Colonic mucosa (tissue), 4 donors: ENCODE measurements at regions not wholly inside any gene's neighbourhood (a gene's known extent, or its start where the extent isn't known, plus 50 kb on each side); places are given as distances from the start of the nearest gene placed in this dataset.

Experiments
- DNase-seq: peaks from one replicate; pipeline ENCODE4 v3.0.0-alpha.2; 2020
- H3K27ac ChIP-seq: fragments of 200-600 bp; one replicate; pipeline ENCODE4 v1.8.0; 2021
- H3K27me3 ChIP-seq: fragments of 200-600 bp; one replicate; pipeline ENCODE4 v1.8.0; 2021
- H3K36me3 ChIP-seq: fragments of 200-600 bp; one replicate; pipeline ENCODE4 v1.8.0; 2021
- H3K4me1 ChIP-seq: fragments of 200-600 bp; one replicate; pipeline ENCODE4 v1.8.0; 2021; ENCODE audit warnings: mild to moderate bottlenecking
- H3K4me3 ChIP-seq: fragments of 200-600 bp; one replicate; pipeline ENCODE4 v1.8.0; 2021
- H3K9ac ChIP-seq, 2 donors: one replicate each; pipeline ENCODE4 v1.7.0; 2013; ENCODE audit warnings: control low read depth in 2 of 2, low read depth in 2 of 2, low read length in 2 of 2
- H3K9me3 ChIP-seq: fragments of 200-600 bp; one replicate; pipeline ENCODE4 v1.8.0; 2021
- intact Hi-C: fragments of 100-400 bp; cut with DNase I; formaldehyde crosslinking; loops from one replicate; pipeline ENCODE4 v1.14.1; 2022
- TF ChIP-seq, protein P1 (sequence below): fragments of 200-600 bp; IDR thresholded peaks from one replicate; pipeline ENCODE4 v1.8.0; 2022; ENCODE audit warnings: antibody characterized with exemption, mild to moderate bottlenecking
- donor health status: healthy.
- donor health status: DM: no; HTN: no; CAD: no.
- donor health status: DM: no; HTN: no; CAD: no.

DNA sequence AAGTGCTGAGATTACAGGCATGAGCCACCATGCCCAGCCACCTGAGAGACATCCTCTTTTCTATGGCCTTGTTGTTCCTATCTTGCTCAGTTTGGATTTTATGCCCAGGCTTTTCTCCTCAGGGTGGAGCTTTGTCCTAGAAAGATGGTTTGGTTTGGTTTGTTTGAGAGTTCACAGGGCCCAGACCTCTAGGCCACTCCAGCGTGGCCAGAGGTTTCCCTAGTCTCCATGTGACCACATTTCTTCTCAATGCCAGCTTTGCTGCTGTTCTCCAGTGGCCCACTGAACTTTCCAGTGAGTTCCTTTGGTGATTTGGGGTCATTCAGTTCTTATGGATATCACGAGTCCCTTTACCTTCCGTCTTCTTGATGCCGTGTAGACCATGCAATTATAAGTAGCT is 92.6 kb upstream of the SERBP1 start:
- DNase-seq, result no peak
- H3K27me3 ChIP-seq, result no peaks in the 10 kb centered on the region
- no peaks in the 10 kb centered on the region for H3K36me3 ChIP-seq
- H3K27ac ChIP-seq, result no peak overlapping the region
- H3K9me3 ChIP-seq, result no peaks in the 10 kb centered on the region
- H3K4me1 ChIP-seq, result no peaks in the 10 kb centered on the region
- H3K4me3 ChIP-seq, result no peak overlapping the region
- TF ChIP-seq, protein P1, sequence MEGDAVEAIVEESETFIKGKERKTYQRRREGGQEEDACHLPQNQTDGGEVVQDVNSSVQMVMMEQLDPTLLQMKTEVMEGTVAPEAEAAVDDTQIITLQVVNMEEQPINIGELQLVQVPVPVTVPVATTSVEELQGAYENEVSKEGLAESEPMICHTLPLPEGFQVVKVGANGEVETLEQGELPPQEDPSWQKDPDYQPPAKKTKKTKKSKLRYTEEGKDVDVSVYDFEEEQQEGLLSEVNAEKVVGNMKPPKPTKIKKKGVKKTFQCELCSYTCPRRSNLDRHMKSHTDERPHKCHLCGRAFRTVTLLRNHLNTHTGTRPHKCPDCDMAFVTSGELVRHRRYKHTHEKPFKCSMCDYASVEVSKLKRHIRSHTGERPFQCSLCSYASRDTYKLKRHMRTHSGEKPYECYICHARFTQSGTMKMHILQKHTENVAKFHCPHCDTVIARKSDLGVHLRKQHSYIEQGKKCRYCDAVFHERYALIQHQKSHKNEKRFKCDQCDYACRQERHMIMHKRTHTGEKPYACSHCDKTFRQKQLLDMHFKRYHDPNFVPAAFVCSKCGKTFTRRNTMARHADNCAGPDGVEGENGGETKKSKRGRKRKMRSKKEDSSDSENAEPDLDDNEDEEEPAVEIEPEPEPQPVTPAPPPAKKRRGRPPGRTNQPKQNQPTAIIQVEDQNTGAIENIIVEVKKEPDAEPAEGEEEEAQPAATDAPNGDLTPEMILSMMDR, result no peak
- intact Hi-C loops, result no loop called here
- H3K9ac ChIP-seq, result no peak overlapping the region

DNA sequence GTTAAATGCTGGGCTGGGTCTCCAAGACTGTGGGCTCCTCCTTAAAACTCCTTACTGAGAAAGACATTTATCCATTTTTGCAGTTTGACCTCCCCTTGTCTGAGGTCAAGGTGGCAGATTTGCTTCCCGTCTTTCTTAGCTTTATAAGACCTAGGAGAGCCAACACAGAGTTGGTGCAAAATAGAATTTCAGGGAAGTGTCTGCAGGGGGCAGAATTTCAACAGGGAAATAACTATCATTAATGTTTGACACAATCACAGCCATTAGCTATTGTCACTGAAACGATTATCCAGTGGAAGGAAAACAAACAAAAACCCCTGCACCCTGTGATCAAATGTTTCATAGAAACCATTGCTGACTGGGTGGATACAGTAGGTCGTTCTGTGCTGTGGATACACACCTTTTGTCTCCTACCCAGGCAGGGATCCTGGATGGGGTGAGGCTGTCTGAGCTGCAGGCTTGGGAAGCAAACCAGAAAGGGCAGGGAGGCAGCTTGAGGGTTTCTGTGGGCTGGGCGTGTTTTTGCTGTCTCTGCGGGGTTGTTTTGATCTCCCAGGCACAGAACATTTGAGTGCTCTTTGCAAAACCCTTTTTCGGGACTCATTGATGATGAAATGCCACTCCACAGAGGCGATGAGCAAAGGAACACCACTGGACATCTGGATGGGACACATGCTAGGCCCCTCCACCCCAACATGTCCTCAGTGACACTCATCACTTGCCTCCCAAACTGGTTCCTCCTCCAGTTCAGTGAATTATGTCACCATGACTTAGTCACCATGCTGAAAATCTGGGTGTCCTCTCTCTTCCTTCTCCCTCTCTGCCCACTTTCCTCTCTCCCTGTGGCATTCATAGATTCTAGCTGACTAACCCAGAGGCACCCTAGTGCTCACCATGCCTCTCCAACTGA is 94.2 kb upstream of the SERBP1 start:
- no peaks in the 10 kb centered on the region for H3K27me3 ChIP-seq
- TF ChIP-seq, protein P1, result no peak
- H3K36me3 ChIP-seq, result no peaks in the 10 kb centered on the region
- no peak overlapping the region for H3K27ac ChIP-seq
- no peak overlapping the region for H3K4me3 ChIP-seq
- H3K9me3 ChIP-seq, result no peaks in the 10 kb centered on the region
- intact Hi-C loops, result no loop called here
- DNase-seq, result no peak
- H3K4me1 ChIP-seq, result no peaks in the 10 kb centered on the region
- H3K9ac ChIP-seq, result no peak overlapping the region

DNA sequence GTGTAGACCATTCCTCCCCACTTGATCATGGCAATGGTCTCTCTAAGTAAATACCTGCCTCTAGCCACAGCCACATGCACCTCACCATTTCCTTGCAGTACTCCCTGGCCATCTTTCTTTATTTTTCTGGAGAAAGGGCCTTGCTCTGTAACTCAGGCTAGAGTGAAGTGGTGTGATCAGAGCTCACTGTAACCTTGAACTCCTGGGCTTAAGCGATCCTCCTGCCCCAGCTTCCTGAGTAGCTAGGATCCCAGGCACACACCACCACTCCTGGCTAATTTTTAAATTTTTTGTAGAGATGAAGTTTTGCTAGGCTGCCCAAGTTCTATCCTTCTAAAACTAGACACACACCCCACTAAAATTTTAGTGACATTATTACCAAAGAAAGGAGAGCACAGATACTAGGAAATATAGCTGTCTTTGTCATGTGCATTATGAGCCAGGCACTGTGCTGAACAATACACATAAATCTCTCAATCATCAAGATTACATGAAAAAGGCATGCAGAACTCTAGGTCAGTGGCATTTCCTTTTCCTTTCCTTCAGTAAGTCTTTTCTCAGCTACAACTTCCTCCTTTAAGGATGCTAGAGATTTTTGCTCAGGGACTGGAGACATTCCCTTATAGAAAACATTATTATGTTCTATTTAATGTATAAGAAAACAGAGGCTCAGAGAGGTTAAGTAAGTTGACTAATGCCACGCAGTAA is 95.0 kb upstream of the SERBP1 start:
- Histone ChIP-seq H3K36me3 (no peaks in the 10 kb centered on the region), H3K4me3 (no peak overlapping the region), H3K9ac (no peak overlapping the region), H3K9me3 (no peaks in the 10 kb centered on the region), H3K27ac (no peak overlapping the region), H3K27me3 (no peaks in the 10 kb centered on the region), H3K4me1 (no peaks in the 10 kb centered on the region)
- DNase-seq, result no peak
- intact Hi-C loops, result no loop called here
- TF ChIP-seq, protein P1, result no peak

DNA sequence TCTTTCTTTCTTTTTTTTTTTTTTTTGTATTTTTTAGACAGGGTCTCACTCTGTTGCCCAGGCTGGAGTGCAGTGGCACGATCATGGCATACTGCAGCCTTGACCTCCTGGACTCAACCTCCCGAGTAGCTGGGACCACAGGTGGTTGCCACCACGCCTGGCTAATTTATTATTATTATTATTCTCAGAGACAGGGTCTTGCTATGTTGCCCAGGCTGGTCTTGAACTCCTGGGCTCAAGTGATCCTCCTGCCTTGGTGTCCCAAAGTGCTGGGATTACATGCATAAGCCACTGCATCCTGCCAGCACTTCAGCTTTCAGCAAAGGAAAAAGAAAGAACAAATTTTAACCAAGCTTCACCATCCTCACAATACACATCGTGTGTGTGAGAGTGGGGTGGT is 97.9 kb upstream of the SERBP1 start:
- H3K4me1 ChIP-seq, result no peaks in the 10 kb centered on the region
- TF ChIP-seq, protein P1, result no peak
- no peaks in the 10 kb centered on the region for H3K9me3 ChIP-seq
- no peak overlapping the region for H3K9ac ChIP-seq
- H3K27ac ChIP-seq, result no peak overlapping the region
- intact Hi-C loops, result no loop called here
- H3K27me3 ChIP-seq, result no peaks in the 10 kb centered on the region
- H3K4me3 ChIP-seq, result no peak overlapping the region
- no peaks in the 10 kb centered on the region for H3K36me3 ChIP-seq
- no peak for DNase-seq

DNA sequence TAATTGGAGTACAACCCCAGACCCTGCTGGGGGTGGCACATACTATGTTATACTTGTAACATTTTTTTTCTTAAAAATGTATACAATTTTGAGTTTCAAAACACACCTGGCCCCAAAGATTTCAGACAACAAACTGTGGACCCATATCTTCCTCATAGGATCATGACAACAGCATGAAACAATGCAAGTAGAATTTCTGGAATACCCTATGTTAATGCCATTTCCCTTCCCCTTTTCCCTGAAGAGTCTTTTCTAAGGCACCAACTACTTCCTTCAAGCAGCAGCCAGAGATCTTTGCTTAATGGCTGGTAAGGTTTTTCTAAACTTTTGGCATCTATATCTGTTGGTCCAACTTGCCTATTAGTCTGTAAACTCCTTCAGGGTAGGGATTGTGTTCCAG is 99.9 kb upstream of the SERBP1 start:
- no peak for DNase-seq
- intact Hi-C loops, result loop anchor here (10.0 kb wide), 2 partner anchors 155 to 325 kb away; partner anchors contain the start of gene GADD45A
- Histone ChIP-seq H3K27me3 (no peaks in the 10 kb centered on the region), H3K9me3 (no peaks in the 10 kb centered on the region), H3K4me3 (no peak overlapping the region), H3K27ac (no peak overlapping the region), H3K4me1 (peaks cover under 1% of the 10 kb centered on the region), H3K36me3 (no peaks in the 10 kb centered on the region), H3K9ac (no peak overlapping the region)
- TF ChIP-seq, protein P1, result no peak
